GM20000 (cell line): ENCODE measurements at regions not wholly inside any gene's neighbourhood (a gene's known extent, or its start where the extent isn't known, plus 50 kb on each side); places are given as distances from the start of the nearest gene placed in this dataset.

Source experiments
- DNase-seq: peaks from one replicate; pipeline ENCODE4 v3.0.0; 2012; ENCODE audit warnings: low spot score
- TF ChIP-seq, protein P1 (sequence below): IDR thresholded peaks from 2 replicates; pipeline ENCODE4 v1.5.1; 2012; ENCODE audit warnings: mild to moderate bottlenecking, control low read depth; ENCODE audit errors: extremely low read depth, missing control alignments

DNA sequence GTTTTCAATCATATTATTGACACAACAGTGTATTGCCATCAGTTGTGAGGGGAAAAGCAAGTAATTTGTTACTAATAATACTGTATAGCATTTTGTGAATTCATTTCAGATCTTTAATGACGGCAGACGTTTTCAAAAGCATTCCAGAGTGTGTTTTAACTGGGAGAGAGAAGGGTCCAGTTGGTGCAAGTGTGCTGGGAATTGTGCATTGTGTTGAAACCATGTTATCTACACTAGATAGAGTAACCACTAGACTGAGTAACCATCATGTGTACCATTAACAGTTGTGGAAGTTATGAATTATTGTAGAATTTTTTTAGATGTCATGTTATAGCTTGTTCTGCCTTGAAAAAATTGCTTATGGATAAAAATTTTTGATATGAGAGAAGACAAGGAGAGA, 104.5 kb upstream of the VEGFC start:
- TF ChIP-seq, protein P1, sequence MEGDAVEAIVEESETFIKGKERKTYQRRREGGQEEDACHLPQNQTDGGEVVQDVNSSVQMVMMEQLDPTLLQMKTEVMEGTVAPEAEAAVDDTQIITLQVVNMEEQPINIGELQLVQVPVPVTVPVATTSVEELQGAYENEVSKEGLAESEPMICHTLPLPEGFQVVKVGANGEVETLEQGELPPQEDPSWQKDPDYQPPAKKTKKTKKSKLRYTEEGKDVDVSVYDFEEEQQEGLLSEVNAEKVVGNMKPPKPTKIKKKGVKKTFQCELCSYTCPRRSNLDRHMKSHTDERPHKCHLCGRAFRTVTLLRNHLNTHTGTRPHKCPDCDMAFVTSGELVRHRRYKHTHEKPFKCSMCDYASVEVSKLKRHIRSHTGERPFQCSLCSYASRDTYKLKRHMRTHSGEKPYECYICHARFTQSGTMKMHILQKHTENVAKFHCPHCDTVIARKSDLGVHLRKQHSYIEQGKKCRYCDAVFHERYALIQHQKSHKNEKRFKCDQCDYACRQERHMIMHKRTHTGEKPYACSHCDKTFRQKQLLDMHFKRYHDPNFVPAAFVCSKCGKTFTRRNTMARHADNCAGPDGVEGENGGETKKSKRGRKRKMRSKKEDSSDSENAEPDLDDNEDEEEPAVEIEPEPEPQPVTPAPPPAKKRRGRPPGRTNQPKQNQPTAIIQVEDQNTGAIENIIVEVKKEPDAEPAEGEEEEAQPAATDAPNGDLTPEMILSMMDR: no peak
- no peak for DNase-seq

DNA sequence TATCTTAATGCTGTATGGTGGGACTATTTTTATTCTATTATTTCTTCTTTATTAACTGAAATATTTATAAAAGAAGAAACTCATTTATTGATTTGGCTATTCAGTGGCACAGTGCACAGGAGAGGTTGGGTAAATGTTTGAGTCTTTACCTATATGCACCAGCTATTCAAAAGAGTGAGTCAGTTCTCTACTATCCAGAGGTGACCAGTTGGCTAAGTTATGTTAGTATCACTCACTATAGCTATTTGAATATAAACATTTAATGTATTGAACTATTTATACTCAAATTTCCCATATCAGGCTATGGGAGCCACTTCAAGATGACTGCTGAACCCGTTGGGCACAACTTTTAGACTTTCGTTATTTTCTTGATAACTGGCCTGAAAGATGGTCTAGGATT, 106.1 kb upstream of the VEGFC start:
- DNase-seq: no peak
- TF ChIP-seq, protein P1: no peak

DNA sequence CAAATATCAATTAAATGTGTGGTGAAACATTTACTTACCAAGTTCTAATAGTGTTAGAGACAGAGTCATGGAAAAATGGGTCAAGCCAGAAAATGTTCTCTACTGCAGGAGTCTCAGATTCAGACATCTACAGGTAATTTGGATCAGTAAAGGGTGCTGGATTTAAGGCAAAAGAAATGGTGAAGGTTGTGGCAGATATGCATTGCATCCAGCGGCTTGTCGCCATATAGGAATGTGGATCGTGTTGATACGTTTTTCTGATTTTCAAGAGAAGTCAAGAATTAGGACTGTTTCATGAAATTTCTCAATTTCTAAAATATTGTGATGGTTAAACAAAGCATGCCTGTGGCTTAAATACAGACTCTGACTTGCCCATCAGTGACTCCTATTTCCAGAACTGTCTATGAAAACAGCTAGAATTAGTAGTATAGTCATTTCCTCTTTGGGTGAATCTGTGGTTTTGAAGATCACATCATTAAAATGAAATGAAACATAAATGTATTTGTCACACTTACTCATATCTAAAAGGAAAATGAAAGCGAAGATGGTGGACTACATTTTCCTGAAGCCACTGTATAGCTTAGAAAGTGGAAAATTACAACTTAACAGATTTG, 110.1 kb upstream of the VEGFC start:
- peak; percentile 22 for DNase-seq
- TF ChIP-seq, protein P1: no peak

DNA sequence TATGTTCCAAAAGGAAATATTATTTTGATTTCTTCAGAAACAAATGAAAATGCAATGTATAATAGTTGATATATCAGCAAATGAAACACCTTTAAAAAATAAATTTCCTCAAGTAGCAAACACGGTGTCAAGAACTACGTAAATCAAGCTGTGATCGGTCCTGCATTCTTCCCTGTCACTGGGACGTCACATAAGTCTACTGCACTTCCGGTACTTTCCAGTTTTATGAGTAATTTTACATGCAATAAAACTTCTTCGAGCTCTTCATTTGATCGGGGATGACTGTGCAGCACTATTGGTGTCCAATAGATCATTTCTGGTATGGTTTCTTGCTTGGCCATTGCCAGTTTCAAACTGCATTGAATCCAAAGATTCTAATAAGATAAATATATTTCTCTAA, 114.0 kb upstream of the VEGFC start:
- TF ChIP-seq, protein P1: no peak
- no peak for DNase-seq

DNA sequence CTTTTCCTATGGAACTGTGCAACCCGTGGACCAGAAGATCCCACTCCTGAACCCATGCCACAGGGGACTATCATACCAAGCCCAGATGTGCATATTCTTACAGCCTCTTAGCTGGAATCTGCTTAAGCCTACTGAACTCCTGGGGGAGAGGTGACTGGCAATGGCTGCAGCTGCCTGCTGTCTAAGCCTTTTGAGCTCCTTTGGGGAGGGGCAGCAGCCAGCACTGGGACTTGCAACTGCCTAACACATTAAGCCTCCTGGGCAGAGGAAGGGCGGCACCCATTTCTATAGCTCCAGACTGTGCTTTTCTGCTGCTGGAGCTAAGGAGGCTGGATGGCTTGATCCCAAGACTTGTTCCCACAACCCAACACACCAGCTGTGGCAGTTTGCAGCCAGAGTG, 117.9 kb upstream of the VEGFC start:
- TF ChIP-seq, protein P1: no peak
- DNase-seq: no peak

DNA sequence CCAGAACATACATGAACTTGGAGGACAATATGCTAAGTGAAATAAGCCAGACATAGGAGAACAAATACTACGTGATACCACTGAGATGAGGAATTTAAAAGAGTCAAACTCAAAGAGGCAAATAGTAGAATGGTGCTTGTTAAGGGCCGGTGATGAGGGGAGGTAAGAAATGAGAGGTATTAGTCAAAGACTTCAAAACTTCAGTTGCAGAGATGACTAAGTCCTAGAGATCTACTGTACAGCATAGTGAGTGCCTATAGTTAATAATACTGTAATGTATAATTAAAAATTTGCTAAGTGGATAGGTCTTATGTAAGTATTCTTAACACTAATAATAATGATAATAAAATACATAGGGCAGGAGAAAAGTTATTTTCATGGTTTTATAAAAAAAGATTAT, 126.9 kb upstream of the VEGFC start:
- DNase-seq: no peak
- TF ChIP-seq, protein P1: no peak

DNA sequence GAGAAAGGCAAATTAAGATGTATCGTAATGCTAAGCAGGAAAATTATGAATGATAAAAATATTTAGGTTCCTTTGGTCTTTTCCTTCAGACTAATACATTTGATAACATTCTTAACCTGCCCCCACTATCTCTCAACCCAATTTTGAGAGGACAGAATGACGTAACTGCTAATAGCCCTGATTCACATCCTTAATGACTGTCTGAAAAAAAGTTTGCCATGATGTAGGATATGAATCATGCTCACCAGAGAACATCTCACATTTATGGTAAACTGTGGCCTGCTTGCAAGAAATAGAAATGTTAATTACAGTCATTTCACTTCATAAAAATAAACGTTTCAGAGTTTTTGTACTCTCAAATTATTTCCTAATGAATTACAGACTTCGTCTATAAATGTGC, 128.0 kb upstream of the VEGFC start:
- no peak for DNase-seq
- TF ChIP-seq, protein P1: no peak
